ENCODE measurements at regions not wholly inside any gene's neighbourhood (a gene's known extent, or its start where the extent isn't known, plus 50 kb on each side); places are given as distances from the start of the nearest gene placed in this dataset.

- no peak for TF ChIP-seq ZNF114 (tag by site-specific recombination; IDR thresholded peaks at IDR 0.05)
- TF ChIP-seq MEIS1 (CRISPR knock-in tag; IDR thresholded peaks at IDR 0.05; ENCODE audit: borderline replicate concordance) = no peak
- no peak for TF ChIP-seq ZNF843 (tag by site-specific recombination; IDR thresholded peaks at IDR 0.05)
- no peak for TF ChIP-seq TCF7L2 (IDR thresholded peaks at IDR 0.05; ENCODE audit: borderline replicate concordance, low read depth, low read length)
- no peak for TF ChIP-seq ZNF221 (tag by site-specific recombination; IDR thresholded peaks at IDR 0.05; ENCODE audit: borderline replicate concordance)
- no peak for TF ChIP-seq ZNF596 (tag by site-specific recombination; IDR thresholded peaks at IDR 0.05)
- TF ChIP-seq ZNF549 (tag by site-specific recombination; IDR thresholded peaks at IDR 0.05) = no peak
- TF ChIP-seq MYNN (tag by site-specific recombination; IDR thresholded peaks at IDR 0.05; ENCODE audit: borderline replicate concordance) = no peak
Observed at GRCh38 chr2:220678943-220679342, 893.2 kb downstream of the EPHA4 start (continued).

- CTCF ChIA-PET = interaction anchor here (1.0 kb wide), 1 partner anchor 894 kb away, joined by 3 read pairs; no protein-coding TSS in a partner anchor
- Histone ChIP-seq H3K9me3 (ENCODE audit: control insufficient read depth, insufficient read depth, low read depth, low read length) (no peaks in the 10 kb centered on the region), H3K36me3 (ENCODE audit: control insufficient read depth in 2 of 2, insufficient read depth in 1 of 2, low read length in 2 of 2) (no peaks in the 10 kb centered on the region), H3K4me1 (ENCODE audit: control insufficient read depth, insufficient read depth, low read length) (no peaks in the 10 kb centered on the region), H3K4me3 (ENCODE audit: low read depth, low read length) (no peak overlapping the region), H3K27ac (ENCODE audit: extremely low read depth, low read depth, low read length) (no peak overlapping the region)
- POLR2A ChIA-PET = no interaction called here
- TF ChIP-seq ZNF692 (tag by site-specific recombination; IDR thresholded peaks at IDR 0.05) (no peak), SCRT2 (tag by site-specific recombination; IDR thresholded peaks at IDR 0.05) (no peak), ZNF280C (tag by site-specific recombination; IDR thresholded peaks at IDR 0.05) (no peak), ZNF140 (tag by site-specific recombination; IDR thresholded peaks at IDR 0.05) (no peak), ZNF658 (tag by site-specific recombination; IDR thresholded peaks at IDR 0.05) (no peak), ZBTB10 (tag by site-specific recombination; IDR thresholded peaks at IDR 0.05) (no peak), YY1 (tag by site-specific recombination; IDR thresholded peaks at IDR 0.05) (no peak), PRDM10 (tag by site-specific recombination; IDR thresholded peaks at IDR 0.05) (no peak), OVOL3 (tag by site-specific recombination; IDR thresholded peaks at IDR 0.05) (no peak), ZBTB17 (tag by site-specific recombination; IDR thresholded peaks at IDR 0.05) (no peak), ZNF146 (tag by site-specific recombination; IDR thresholded peaks at IDR 0.05) (no peak), ZFP69B (tag by site-specific recombination; IDR thresholded peaks at IDR 0.05) (no peak)
Observed at GRCh38 chr2:220682616-220683015, 889.5 kb downstream of the EPHA4 start.
